Fibroblast of villous mesenchyme (primary cell): ENCODE measurements at regions not wholly inside any gene's neighbourhood (a gene's known extent, or its start where the extent isn't known, plus 50 kb on each side); places are given as distances from the start of the nearest gene placed in this dataset.
"Not testable (repeated sequence)": the region's sequence is repeated elsewhere in the genome, so short reads cannot be mapped to it uniquely, and the experiment has no call there.

Experiments
- DNase-seq: peaks from one replicate; pipeline ENCODE4 v3.0.0-alpha.2; 2010; ENCODE audit warnings: low read depth
- H3K4me3 ChIP-seq: 2 replicates; pipeline ENCODE4 v1.5.1; 2011; ENCODE audit warnings: low read depth, mild to moderate bottlenecking, low read length
- TF ChIP-seq, protein P1 (sequence below): IDR thresholded peaks from 2 replicates; pipeline ENCODE4 v1.5.1; 2012; ENCODE audit warnings: low read depth, mild to moderate bottlenecking, low read length; ENCODE audit not compliant: insufficient read depth

DNA sequence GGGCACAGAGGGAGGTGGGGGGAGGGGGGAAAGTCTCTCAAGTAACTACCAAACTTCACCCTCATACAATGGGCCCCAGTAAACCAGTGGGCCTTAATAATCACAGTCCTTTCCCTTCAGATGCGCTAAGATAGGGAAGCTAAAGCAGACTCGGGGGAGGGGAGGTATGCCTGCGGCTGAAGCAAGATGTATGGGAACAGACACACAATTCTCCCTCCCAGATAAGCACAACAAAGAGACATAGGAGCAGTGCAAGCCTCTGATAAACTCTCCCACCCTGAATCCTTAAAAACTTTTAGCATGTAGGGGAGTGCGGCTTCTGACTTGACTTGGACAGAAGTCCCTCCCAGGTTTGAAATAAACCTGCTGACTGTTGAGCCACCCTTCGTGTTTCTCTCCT, 54.7 kb downstream of the PROP1 start:
- not testable (repeated sequence) for H3K4me3 ChIP-seq, DNase-seq

- peak overlapping the region; percentile 49 for H3K4me3 ChIP-seq
- not testable (repeated sequence) for DNase-seq
Measured at GRCh38 chr5:177939246-177940171, 56.5 kb downstream of the PROP1 start.

DNA sequence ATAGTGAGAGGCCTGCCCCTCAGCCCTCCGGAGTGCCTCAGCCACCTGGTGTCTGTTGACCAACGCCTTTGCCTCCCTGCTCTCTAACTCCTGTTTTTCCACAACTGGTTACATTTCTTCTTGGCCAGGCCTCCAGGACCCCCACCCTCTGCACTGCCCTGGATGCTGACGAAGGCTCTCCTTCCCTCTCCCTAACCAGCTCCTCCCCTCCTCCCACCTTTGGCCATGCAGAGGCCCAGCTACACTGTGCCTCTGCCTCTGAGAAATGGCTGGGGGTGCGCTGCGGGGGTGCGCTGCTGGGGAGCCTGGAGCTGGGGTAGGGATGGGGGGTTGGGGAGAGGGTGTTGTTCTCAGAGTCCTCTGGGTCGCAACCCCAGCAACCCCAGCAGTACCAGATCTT, 57.3 kb downstream of the PROP1 start:
- H3K4me3 ChIP-seq = peak overlapping the region; percentile 49

GRCh38 chr5:177934233-177934632, 61.8 kb downstream of the PROP1 start:
- not testable (repeated sequence) for H3K4me3 ChIP-seq, DNase-seq
- TF ChIP-seq, protein P1, sequence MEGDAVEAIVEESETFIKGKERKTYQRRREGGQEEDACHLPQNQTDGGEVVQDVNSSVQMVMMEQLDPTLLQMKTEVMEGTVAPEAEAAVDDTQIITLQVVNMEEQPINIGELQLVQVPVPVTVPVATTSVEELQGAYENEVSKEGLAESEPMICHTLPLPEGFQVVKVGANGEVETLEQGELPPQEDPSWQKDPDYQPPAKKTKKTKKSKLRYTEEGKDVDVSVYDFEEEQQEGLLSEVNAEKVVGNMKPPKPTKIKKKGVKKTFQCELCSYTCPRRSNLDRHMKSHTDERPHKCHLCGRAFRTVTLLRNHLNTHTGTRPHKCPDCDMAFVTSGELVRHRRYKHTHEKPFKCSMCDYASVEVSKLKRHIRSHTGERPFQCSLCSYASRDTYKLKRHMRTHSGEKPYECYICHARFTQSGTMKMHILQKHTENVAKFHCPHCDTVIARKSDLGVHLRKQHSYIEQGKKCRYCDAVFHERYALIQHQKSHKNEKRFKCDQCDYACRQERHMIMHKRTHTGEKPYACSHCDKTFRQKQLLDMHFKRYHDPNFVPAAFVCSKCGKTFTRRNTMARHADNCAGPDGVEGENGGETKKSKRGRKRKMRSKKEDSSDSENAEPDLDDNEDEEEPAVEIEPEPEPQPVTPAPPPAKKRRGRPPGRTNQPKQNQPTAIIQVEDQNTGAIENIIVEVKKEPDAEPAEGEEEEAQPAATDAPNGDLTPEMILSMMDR = peak; percentile 22

More for the DNA sequence above, 57.3 kb downstream of the PROP1 start:
- not testable (repeated sequence) for DNase-seq

DNA sequence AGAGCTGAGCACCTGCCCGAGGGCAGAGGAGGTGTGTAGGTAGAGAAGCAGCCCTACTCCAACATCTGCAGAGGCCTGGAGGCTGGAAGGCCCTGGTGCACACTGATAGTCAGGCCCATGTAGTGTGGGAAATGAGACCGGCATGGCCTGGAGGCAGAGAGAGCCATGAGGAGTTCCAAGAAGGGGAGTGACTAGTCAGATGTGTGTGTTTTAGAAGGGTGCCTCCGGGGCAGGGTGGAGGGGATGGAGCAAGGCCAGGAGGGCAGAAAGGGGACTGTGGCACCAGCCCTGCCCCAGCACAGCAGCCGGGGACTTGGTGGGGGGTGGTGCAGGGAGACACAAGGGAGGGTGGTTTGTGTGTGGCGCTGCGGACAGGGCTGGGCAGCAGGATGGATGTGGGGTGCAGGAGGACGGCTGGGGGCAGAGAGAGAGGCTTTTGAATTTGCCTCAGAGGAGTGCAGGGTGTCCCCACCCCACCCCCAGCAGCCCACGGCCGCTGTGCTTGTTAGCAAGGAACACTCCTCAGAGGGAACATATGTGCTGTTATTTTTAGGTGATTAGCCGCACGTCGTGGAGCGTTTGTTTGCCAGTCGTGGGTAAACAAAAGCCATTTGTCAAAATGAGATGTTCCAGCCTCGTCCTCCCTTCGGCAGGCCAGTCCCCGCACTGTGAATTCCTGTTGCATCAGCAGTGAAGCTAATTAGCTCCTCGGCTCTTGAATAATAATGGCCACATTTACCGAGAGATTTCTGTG, 65.6 kb downstream of the PROP1 start:
- DNase-seq = peak; percentile 65
- not testable (repeated sequence) for H3K4me3 ChIP-seq

DNA sequence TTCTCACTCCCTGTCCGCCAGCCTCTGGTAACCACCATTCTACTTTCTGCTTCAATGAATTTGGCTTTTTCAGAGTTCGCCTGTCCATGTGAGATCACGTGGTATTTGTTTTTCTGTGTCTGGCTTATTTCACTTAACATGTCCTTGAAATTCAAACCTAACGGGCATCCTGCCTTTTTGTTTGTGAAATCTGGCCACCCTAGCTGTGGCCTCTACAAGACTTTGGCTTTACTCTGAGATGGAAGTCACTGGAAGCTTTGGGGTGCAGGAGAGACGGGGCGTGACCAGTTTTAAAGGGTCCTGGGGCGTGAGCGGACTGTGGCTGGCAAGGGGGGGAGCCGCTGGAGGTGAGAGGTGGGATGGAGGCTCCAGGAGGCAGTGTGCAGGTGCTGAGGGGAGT, 66.4 kb downstream of the PROP1 start:
- not testable (repeated sequence) for DNase-seq

DNA sequence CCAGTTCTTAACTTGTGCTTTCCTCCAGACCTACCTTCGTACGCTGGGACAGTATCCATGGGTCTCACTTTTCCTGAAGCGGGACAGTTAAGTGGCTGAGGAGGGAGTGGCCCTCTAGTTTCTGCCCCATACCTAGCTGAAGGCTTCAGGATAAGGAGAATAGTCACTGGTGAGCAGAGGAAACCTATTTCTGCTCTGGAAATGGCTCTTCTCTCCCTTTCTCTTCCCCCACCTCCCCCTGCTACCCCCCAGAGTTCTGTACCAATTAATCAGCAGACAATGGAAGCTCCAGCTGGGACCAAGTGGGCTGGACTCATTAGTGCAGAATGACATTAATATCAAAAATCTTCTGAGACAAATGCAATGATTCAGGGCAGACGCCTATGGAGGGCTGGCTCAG, 68.5 kb downstream of the PROP1 start:
- not testable (repeated sequence) for DNase-seq, H3K4me3 ChIP-seq

More for the DNA sequence above, 66.4 kb downstream of the PROP1 start:
- H3K4me3 ChIP-seq = not testable (repeated sequence)

GRCh38 chr5:177924577-177924976, 71.5 kb downstream of the PROP1 start:
- not testable (repeated sequence) for H3K4me3 ChIP-seq, DNase-seq

DNA sequence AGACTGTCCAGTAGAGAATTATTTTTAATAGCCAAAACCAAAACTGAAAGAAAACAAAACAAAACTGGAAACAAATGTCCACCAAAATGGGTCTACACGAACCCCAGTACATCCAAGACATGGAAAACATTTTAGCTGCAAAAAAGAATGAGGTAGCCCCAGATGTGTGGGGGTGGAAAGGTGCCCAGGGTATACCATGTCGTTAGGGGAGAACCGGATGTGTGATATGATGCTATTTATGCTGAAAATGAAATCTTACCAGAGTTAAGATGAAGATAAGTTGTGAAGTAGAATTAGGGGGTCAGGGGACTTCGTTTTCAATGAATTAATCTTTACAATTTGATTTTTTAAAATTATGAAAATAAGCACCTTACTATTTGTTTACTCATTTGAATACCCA, 72.2 kb downstream of the PROP1 start:
- not testable (repeated sequence) for H3K4me3 ChIP-seq, DNase-seq

DNA sequence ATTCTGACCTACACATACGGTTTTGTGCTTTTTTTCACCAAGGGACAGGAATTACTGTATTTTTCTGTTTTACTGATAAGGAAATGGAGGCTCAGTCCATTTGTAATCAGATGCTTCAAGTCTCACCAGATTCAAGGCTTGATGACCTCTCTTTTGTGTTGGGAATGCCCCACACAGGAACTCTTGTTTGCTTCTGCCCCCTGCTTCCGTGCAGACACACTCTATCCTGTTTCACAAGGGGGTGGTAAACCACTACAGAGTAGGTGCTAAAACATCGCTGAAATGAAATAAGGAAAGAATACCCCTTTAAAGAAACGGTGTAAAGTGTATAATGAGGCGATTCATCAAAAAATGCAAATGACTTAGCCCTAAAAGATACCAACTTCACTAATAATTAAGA, 72.9 kb downstream of the PROP1 start:
- DNase-seq, H3K4me3 ChIP-seq: not testable (repeated sequence)

DNA sequence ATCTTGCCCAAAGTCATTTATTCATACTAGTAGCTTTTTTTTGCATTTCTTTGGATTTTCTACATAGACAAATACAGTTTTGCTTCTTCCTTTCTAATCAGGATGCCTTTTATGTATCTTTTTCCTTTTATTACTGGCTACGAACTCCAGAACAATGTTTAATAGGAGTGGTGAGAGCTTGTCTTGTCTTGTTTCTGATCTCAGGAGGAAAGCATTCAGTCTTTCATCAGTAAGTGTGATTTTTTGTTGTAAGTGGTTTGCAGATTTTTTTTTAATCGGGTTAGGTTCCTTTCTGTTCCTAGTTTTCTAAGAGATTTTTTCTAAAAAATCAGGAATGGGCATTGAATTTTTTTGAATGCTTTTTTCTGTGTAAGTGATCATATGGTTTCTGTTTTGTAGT, 86.8 kb downstream of the PROP1 start:
- not testable (repeated sequence) for DNase-seq, H3K4me3 ChIP-seq

GRCh38 chr5:177902806-177903205, 93.2 kb downstream of the PROP1 start:
- not testable (repeated sequence) for DNase-seq, H3K4me3 ChIP-seq

GRCh38 chr5:177900066-177900465, 96.0 kb downstream of the PROP1 start:
- H3K4me3 ChIP-seq, DNase-seq: not testable (repeated sequence)

- not testable (repeated sequence) for H3K4me3 ChIP-seq, DNase-seq
Measured at GRCh38 chr5:177894681-177895453, 101.2 kb downstream of the PROP1 start.

DNA sequence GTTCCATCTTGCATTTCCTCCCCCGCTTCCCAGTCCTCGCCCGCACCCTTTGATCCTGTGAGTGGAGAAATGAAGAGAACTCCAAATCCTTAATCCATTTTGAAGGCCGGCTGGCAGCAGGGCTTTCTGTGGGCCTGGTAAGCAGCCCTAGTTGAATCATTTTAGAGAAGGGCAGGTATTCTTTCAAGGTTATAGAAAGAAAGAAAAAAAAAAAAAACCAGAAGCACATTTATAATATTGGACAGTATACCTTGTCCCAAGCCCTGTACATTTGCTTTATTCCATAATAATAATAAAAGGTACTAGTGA, 103.7 kb downstream of the PROP1 start:
- not testable (repeated sequence) for H3K4me3 ChIP-seq, DNase-seq
